BE2C (cell line): ENCODE measurements at regions not wholly inside any gene's neighbourhood (a gene's known extent, or its start where the extent isn't known, plus 50 kb on each side); places are given as distances from the start of the nearest gene placed in this dataset.
"Not testable (repeated sequence)": the region's sequence is repeated elsewhere in the genome, so short reads cannot be mapped to it uniquely, and the experiment has no call there.

Experiments
- DNase-seq: peaks from one replicate; pipeline ENCODE4 v3.0.0-alpha.2; 2020
- H3K27me3 ChIP-seq: fragments of 250-450 bp; sonication (Bioruptor Pico); 2 replicates; pipeline ENCODE4 v1.5.1; 2020; ENCODE audit warnings: mild to moderate bottlenecking
- H3K36me3 ChIP-seq: fragments of 250-450 bp; sonication (Bioruptor Pico); 2 replicates; pipeline ENCODE4 v1.5.1; 2020; ENCODE audit warnings: mild to moderate bottlenecking
- H3K4me1 ChIP-seq: fragments of 250-450 bp; sonication (Bioruptor Pico); 2 replicates; pipeline ENCODE4 v1.5.1; 2020
- H3K4me3 ChIP-seq: 2 replicates; pipeline ENCODE4 v1.5.1; 2011; ENCODE audit warnings: low read depth, low read length
- H3K9me3 ChIP-seq: fragments of 250-450 bp; sonication (Bioruptor Pico); 2 replicates; pipeline ENCODE4 v1.5.1; 2020
- CTCF ChIP-seq: IDR thresholded peaks from 2 replicates; pipeline ENCODE4 v1.5.1; 2012; ENCODE audit warnings: mild to moderate bottlenecking, low read depth, low read length

- H3K9me3 ChIP-seq = no peaks in the 10 kb centered on the region
- H3K36me3 ChIP-seq = no peaks in the 10 kb centered on the region
- H3K4me1 ChIP-seq = no peaks in the 10 kb centered on the region
- no peaks in the 10 kb centered on the region for H3K27me3 ChIP-seq
- no peak overlapping the region for H3K4me3 ChIP-seq
- no peak for TF ChIP-seq CTCF
- DNase-seq = no peak
Measured at GRCh38 chr2:16722677-16723076, 57.0 kb upstream of the CYRIA start.

- no peaks in the 10 kb centered on the region for H3K27me3 ChIP-seq
- no peaks in the 10 kb centered on the region for H3K9me3 ChIP-seq
- DNase-seq = no peak
- no peaks in the 10 kb centered on the region for H3K4me1 ChIP-seq
- TF ChIP-seq CTCF = no peak
- H3K4me3 ChIP-seq = no peak overlapping the region
- H3K36me3 ChIP-seq = no peaks in the 10 kb centered on the region
Measured at GRCh38 chr2:16722126-16722525, 56.5 kb upstream of the CYRIA start.

- H3K9me3 ChIP-seq, H3K4me1 ChIP-seq, DNase-seq, H3K4me3 ChIP-seq, H3K27me3 ChIP-seq, H3K36me3 ChIP-seq: not testable (repeated sequence)
Measured at GRCh38 chr2:16721529-16721928, 55.9 kb upstream of the CYRIA start.

DNA sequence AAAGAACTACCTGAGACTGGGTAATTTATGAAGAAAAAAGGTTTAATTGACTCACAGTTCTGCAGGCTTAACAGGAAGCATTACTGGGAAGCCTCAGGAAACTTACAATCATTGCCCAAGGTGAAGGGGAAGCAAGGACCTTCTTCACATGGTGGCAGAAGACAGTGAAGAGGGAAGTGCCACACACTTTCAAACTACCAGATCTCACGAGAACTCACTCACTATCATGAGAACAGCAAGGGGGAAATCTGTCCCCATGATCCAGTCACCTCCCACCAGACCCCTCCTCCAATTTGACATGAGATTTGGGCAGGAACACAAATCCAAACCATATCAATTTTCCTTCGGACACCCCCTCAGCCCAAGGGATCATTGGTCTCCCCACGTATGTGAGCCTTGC lies 55.1 kb upstream of the CYRIA start:
- H3K4me1 ChIP-seq, H3K27me3 ChIP-seq, H3K36me3 ChIP-seq, H3K4me3 ChIP-seq, DNase-seq, H3K9me3 ChIP-seq: not testable (repeated sequence)

- Histone ChIP-seq H3K27me3 (no peaks in the 10 kb centered on the region), H3K4me1 (no peaks in the 10 kb centered on the region), H3K36me3 (no peaks in the 10 kb centered on the region), H3K9me3 (no peaks in the 10 kb centered on the region), H3K4me3 (no peak overlapping the region)
- no peak for DNase-seq
- TF ChIP-seq CTCF = no peak
Measured at GRCh38 chr2:16719485-16719808, 53.8 kb upstream of the CYRIA start.

DNA sequence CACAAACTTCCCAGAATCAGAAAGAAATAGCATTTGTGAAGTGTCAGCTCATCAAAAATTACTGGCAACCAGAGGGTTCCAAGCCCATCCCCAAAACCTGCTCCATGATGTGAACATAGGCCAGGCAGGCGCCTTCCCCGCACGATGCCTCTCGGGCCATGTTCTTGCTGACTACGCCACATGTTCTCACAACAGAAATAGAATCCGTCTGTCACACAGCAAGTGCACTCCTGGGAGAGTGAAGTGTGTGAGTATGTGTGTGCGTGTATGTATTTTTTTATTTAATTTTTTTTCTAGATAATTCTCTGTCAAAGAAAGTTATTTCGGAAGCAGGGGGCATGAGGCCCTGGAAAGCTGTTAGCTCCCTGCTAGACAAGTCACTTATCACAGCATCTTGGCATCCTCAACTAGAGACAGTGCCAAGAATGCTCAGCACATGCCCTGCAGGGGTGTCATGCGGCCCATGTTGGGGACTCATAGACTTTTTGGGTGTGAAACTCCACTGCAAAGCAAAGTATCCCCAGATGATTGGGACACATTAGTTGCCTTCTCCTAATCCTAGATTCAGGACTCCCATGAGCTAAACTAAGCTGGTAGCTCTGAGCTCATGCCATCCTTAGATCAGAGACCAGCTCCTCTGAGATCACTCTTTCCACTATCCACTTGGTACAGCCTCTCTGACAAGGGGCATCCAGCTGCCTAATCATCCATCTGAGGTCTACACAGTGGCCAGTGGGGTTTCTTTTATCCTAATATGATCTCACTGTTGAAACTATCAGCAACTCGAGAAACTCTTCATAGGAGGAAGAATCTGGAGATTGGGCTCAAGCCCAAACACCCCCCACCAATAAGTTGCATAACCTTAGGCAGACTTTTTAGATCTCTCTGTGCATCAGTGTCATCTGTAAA lies 53.2 kb upstream of the CYRIA start:
- no peak for TF ChIP-seq CTCF
- Histone ChIP-seq H3K4me3 (no peak overlapping the region), H3K4me1 (no peaks in the 10 kb centered on the region), H3K27me3 (no peaks in the 10 kb centered on the region), H3K9me3 (no peaks in the 10 kb centered on the region), H3K36me3 (no peaks in the 10 kb centered on the region)
- DNase-seq = no peak

DNA sequence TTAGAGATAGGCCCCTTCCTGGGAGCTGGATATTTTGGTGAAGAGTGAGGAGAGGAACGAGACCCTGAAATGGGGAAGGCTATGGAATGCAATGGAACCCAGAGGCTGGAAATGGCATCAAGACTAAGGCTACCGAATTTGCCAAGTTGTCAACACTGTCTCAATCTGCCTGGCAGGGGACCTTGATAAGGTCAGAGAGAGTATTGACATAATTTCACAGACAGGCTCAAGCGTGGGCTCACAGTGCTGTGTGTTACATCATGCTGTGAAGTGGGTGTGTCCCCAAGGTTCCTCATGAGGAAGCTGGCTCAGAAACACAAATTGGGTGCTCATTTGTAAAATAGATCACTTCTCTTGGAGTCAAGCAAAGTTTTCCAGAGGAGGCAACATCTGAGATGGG lies 51.8 kb upstream of the CYRIA start:
- no peaks in the 10 kb centered on the region for H3K4me1 ChIP-seq
- no peaks in the 10 kb centered on the region for H3K36me3 ChIP-seq
- H3K9me3 ChIP-seq = no peaks in the 10 kb centered on the region
- TF ChIP-seq CTCF = no peak
- H3K4me3 ChIP-seq = no peak overlapping the region
- no peak for DNase-seq
- H3K27me3 ChIP-seq = no peaks in the 10 kb centered on the region
